Amniotic stem cell (primary cell): ENCODE measurements at regions not wholly inside any gene's neighbourhood (a gene's known extent, or its start where the extent isn't known, plus 50 kb on each side); places are given as distances from the start of the nearest gene placed in this dataset.
"Not testable (repeated sequence)": the region's sequence is repeated elsewhere in the genome, so short reads cannot be mapped to it uniquely, and the experiment has no call there.

Experiments used
- DNase-seq: peaks from one replicate; lab custom pipeline; 2025; lab: John Stamatoyannopoulos, UW

DNA sequence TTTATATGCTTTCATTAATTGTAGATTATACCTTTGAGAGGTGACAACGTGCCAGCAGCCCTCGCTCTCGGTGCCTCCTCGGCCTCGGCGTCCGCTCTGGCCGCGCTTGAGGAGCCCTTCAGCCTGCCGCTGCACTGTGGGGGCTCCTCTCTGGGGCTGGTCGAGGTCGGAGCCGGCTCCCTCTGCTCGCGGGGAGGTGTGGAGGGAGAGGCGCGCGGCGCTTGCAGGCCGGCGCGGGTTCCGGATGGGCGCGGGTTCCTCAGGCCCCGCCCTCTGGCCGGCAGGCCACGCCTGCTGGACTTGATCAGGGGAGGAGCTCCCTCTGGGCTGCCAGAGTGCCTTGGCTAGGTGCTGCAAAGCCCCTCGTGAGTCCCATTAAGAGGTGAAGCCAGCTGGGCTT lies 321.1 kb upstream of the PCDH18 start:
- DNase-seq = no peak

DNA sequence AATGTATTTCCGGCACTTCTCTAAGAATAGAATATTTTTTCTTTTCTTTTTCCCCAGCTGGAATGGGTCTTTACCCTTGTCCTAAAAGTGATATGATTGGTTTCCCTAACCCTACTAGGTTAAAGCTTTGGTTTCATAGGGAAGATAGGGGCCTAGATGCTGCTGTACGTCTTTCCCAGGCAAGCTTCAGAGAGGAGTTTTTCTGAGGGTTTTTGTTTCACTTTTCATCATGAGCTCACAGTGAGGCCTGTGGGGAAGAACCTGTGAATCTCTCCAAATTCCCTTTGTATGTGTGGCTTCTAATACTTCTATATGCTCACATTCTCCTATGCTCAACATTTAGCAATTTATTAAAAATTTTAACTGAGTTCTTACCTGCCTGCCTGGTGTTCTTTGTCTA lies 320.0 kb upstream of the PCDH18 start:
- DNase-seq = no peak

DNA sequence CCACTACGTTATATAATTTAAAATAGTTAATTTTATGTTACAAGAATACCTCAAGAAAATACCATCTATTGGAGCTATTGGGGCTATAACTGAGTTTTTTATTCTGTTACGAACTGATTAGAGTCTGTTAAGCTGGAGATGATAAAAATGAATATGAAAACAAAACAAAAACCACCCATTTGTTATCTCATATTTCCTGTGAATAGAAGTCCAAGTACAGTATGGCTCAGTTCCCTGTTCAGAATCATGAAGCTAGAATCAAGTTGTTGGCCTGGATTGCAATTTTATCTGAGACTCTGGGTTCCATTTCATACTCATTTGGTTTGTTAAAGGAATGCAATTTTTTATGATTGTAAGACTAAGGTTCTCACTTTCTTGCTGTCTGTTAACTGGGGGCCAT lies 319.1 kb upstream of the PCDH18 start:
- no peak for DNase-seq

DNA sequence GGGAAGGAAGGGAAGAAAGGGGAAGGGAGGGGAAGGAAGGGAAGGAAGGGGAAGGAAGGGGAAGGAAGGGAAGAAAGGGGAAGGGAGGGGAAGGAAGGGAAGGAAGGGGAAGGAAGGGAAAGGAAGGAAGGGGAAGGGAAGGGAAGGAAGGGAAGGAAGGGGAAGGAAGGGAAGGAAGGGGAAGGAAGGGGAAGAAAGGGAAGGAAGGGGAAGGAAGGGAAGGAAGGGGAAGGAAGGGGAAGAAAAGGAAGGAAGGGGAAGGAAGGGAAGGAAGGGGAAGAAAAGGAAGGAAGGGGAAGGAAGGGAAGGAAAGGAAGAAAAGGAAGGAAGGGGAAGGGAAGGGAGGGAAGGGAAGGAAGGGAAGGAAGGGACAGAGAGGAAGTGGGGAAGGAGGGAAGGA lies 295.7 kb upstream of the PCDH18 start:
- DNase-seq = not testable (repeated sequence)

DNA sequence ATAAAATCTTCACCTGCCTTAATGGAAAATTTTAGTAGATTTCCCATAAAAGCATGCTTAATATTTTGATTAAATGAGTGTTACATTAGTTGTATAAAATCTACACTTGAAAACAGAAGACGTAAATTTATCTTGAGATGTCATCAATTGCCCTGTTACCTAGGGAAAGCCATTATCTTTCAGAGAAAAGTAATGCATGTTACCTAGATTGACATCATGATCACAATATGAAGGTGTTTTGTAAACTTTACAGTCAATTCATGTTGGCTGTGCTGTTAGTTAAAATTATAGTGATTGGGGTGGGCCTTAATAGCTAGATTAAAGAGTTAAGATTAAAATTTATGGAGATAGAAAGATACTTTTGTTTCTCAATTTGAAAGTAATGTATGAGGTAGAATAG lies 293.2 kb upstream of the PCDH18 start:
- DNase-seq = no peak

DNA sequence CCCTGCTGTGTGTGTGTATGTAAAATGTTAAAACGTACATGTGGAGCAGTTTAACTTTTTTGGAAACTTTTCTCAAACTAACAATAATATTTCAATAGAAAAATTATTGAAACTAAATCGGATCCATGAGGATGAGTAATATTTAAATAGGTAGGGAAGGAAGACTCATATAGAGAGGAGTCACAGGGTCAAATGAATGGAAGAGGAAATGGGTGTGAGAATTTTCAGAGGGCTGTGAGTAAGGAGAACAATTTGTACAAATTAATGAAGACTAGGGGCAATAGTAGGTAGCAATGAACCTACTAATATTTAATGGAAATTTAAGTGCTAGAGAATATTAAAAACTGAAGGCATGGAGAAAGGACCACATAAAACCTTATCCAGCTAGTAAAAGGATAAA lies 290.7 kb upstream of the PCDH18 start:
- no peak for DNase-seq

DNA sequence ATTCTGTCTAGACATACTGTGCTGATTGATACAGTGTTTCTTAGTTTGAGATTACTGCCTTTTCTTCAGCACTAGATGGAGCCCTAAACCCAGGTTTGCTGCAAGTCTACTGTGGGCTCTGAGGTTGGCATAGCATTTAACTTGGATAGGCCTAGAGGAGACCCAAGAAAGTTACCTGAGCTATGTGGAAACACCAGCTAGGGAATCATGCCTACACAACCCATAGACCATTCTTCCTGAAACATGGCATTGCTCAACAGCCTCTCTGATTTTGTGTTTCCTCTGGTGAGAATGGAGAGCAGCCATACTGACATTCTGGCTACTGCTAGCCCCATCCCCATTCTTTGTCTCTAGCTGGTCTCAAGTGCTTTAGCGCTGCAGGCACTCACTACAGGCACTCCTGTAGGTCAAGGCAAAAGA lies 287.7 kb upstream of the PCDH18 start:
- peak; percentile 41 for DNase-seq

DNA sequence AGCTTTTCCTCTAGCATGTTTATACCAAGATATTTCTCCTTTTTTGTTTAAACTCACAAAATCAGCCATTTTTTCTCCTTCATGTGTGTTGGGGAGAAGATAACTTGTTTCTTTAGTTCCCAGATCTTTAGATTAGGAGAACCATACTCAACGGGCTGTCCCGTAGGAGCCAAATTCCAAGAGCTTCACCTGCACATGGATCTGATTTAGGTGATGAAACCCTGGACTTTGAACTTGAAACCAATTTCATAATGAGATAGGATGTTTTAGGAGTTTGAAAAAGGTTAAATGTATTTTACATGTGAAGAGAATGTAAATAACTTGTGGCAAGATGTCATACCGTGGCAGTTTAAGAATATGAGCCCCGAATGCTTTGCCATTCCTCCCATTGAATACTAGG lies 280.0 kb upstream of the PCDH18 start:
- DNase-seq = no peak

DNA sequence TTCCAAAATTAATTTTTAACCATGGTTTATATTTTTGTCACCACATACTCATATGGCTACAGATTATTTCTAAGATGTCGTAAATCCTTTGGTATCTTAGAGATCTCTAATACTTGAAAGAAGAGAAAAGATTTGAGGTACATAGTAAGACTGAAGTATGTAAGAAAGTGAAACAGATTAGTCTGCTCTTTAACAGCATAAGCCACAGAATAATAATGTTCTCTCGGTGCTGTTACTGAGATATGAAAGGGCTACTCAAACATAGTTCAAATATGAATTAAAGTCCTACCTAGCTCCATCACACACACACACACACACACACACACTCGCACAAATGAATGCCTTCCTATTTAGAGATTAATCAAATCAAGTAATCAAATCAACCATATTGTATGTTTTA lies 274.1 kb upstream of the PCDH18 start:
- no peak for DNase-seq

DNA sequence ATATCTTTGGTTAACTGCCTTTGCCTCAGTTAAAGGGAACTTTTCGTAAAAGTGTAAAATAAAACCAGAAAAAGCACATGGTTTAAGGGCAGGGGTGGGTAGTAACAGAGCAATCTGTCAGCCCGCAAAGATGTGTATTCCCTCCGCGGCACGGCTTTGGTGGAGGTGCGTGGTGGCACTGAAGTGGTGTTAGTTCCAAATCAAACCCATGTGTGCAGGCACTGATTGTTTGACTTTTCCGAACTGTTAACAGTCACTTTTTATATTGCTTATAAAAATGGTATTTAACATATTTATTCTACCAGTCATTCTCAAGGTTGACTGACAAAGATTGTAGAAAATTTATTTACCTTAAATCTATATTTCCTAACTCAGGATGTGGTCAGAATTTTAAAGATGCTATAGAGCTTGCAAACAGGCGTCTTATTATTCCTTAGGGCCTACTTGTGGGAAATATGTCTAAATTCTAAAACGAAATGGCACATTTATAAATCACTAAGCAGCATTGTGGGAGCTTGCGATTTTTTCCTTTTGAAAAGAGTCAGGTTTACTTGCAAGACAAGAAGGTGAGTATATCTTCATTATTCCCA lies 272.7 kb upstream of the PCDH18 start:
- no peak for DNase-seq

DNA sequence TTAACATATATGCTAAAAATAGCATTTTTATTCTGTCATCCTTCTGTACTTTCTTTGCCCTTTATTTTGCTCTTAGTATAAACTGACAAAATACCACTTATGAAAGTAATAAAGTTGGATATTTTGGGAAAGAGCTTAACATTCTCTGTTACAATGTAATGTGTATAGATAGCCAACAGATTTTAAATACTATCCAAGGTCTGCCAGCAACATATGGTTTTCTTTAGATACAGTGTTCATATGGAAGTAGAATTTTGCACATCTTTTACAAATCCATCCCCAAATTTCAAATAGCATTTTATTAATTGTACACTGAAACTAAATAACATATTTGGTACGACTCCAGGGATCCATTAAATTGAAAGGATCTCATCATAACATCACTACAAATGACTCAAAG lies 268.6 kb upstream of the PCDH18 start:
- DNase-seq = no peak

DNA sequence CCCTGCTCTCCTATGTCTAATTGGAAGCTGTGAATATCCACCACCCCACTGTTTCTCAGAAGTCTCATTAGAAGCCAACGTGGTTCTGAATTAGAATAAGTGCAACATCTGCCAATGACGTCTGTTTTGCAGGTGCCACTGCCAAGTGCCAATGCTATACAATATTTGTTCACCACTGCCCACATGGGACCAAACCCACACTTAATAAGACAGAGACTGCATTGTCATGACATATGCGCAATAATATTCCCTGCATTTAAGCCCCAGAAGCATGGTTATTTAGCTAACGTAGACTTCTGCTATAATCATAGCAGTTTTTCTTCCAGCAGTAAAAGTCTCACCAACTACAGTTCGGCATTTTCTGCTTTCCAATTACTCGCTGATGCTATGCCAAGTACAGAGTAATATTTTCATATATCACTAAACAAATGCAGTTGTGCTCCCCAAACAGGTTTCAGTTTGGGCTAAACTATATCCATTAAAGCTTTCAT lies 262.5 kb upstream of the PCDH18 start:
- DNase-seq = no peak

DNA sequence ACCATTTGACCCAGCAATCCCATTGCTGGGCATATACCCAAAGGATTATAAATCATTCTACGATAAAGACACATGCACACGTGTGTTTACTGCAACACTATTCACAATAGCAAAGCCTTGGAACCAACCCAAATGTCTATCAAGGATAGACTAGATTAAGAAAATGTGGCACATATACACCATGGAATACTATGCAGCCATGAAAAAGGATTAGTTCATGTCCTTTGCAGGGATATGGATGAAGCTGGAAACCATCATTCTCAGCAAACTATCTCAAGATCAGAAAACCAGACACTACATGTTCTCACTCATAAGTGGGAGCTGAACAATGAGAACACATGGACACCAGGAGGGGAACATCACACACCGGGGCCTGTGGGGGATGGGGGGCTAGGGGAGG lies 257.0 kb upstream of the PCDH18 start:
- DNase-seq = not testable (repeated sequence)

DNA sequence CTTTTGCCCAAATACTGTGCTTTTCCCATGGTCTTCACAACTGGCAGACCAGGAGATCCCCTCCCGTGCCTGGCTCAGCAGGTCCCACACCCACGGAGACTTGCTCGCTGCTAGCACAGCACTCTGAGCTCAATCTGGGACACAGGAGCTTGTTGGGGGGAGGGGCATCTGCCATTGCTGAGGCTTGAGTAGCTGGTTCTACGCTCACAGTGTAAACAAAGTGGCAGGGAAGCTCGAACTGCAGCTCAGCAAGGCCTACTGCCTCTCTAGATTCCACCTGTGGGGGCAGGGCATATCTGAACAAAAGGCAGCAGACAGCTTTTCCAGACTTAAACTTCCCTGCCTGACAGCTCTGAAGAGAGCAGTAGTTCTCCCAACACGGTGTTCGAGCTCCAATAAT lies 251.6 kb upstream of the PCDH18 start:
- DNase-seq = not testable (repeated sequence)

DNA sequence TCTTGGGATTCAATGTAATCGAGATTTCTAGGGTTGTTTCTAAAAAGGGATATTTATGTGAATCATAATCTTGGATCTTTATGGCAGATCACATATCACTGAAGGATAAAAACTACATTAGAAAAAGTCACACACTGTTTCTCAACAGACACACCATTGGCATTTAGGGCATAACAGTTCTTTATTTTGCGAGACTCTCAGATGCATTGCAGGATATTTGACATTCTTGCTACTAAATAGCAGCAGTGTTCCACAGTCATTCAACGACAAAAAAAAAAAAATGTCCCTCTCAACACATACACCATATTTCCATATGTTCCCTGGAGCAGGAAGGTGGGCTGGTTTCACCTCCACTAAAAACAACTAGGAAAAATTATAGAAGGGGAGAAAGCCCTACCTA lies 243.4 kb upstream of the PCDH18 start:
- DNase-seq = no peak

DNA sequence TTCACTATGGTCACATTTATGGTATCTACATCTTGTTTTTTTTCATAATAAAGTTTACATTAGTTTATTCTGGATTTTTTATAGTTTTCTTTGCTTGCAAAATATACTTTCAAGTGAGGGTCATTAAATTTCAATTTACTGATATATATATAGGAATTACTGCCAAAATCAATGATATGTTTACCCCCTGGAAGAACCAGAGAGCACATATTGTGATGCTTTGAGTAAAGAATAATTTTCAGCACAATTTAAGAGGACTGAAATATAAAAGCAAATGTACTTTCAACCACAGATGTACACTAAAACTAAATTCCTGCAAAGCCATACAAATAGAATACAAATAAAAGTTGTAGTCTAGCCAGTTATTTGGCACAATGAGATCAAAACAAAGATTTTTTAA lies 242.2 kb upstream of the PCDH18 start:
- no peak for DNase-seq

DNA sequence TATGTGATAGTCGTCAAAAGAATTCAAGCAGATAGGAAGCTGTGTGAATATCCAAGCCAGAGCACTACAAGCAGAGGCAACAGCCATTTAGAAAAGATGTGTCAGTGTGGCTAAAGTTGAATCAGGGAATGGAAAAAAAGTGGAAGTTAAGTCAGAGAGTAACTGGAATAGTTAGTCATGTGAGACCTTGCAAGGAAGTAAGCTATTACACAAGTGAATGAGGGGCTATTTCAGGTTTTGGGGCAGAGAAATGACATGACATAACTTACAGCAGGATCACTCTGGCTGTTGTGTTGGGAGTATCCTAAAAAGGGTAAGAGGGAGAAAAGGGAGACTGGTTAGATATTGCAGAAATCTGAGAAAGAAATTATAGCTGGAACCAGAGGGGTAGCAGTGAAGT lies 236.6 kb upstream of the PCDH18 start:
- no peak for DNase-seq

DNA sequence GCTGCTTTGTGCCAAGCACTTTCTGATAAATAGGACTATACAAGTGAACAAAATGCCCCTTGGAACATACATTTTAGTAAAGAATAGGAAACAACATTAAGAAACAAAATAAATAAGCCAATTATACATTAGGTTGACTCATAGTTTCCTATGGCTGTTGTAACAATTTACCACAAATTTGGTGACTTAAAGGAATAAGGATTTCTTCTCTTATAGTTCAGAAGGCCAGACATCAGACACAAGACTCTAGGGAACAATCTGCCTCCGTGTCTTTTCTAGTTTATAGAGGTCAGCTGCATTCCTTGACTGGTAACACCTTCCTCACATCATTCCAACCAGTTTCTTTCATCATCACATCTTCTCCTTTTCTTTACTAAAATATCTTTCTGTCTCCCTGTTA lies 235.9 kb upstream of the PCDH18 start:
- DNase-seq = peak; percentile 12

DNA sequence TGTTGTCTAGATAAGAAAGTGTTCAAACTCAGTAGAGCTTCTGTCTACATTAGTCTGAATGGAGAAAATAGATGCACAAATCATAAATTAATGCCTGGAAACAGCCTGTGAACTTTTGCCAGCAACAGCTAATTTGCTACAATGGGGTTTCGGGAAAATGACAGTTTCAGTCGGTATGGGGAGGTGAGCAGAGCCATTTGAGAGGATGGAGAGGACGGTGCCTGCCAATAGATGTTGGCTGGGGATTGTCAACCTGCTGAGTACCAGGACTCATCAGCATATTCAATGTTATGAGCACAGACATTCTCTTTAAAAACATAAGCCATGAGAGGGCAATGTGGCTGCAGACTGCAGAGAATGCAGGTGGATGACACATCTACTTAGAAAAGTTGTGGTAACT lies 230.3 kb upstream of the PCDH18 start:
- no peak for DNase-seq

DNA sequence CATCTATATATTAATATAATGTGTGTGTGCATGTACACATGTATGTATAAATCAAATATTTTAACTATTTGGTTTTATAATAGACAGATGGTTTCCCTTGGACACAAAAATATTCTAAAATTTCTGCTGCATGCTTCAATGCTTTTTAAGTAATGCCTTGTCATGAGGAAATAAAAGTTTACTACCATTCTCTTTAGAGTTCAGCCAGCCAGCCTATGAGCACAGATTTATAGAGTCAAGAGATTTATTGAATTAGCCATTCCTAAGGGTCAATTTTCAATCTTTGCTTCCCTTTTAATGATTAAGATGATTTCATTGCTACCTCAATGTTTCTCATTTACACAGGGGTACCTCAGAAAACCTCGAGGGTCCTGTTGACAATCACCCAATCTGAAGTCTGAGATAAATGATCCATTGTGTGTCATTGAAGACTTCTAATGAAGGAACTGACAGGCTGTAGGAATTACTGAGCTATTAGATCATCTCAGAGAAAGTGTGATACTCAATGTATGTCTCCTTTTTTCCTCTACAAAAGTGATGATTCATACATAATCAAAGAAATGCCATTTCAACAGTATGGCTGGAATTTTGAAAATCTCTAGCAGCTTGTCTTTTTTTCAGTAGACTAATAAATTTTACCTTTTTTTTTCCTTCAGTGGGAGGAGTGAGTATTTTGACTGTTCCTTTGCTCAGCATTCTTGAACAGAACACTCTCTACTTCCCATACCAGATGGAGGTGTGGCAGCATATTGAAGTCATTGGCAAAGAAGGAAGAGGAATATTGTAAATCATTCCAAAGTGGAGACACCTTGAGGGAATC lies 222.6 kb upstream of the PCDH18 start:
- peak; percentile 14 for DNase-seq

DNA sequence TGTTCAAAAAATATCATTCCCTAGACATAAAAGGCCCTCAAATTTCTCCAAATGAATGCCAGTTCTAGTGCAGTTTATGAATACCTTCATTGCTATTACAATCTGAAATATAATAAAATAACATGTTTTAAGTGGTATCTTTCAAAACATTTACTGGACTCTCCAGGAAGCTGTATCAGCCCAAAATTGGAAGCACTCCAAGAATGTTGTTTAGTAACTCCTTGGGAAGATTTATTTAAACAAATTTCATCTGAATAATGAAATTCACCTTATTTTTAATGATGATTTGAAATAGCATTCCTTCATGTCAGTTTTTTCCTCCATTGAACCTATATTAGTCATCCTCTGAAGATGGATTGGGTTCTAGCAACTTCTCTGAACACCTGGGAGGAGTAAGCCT lies 217.2 kb upstream of the PCDH18 start:
- no peak for DNase-seq

DNA sequence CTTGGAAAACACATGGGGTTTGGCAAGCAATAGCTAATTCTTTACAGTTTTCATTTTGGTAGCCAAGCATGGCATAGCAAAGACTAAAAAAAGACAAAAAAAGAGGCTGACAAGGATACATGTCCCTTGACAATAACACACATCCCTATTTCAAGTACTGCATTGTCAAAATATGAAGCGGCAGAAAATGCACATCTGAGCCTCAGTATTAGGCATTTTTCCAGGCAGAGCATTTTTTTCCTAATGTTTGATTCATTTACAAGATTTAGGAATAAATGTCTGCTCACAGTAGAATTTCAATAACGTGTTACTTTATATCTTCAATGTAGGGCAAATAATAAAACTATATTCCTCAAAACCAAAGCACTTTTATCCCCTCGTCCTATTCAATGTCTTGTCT lies 216.3 kb upstream of the PCDH18 start:
- DNase-seq = no peak

DNA sequence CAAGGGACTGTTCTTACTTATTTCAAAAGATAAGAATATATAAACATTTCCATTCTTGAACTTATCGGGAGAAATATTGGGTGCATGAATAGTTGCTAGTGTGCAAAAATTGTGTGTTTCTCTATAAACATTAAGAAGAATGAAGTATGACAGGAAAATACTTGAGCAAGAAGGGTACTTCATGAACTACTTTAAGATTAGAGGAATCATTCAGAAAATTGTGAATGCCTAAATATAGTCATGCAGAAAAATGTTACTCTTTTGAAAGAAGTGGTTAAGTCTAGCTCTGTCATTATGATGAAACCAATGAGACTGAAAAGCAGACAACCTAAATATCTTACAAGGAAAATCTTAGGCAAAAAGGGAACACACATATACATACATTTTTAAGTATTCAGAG lies 207.8 kb upstream of the PCDH18 start:
- DNase-seq = no peak

DNA sequence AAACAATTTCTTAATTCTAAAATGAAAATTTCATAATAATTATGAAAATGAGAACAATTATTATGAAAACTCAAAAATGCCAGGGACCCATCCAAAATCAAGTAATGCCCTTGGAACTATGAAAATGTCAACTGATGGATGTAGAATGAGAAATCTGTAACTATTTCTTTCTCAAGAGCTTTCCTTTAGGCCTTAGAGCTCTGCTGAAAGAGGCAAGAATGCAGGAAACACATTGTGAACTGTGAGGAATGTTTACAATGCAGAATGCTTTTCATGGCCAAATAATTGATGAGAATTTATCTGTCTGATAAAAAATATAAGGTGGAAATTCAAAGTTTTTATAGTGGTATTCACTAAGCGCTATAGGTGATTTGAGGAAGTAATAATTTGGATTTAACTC lies 207.1 kb upstream of the PCDH18 start:
- no peak for DNase-seq
